A549 (cell line): ENCODE measurements at regions not wholly inside any gene's neighbourhood (a gene's known extent, or its start where the extent isn't known, plus 50 kb on each side); places are given as distances from the start of the nearest gene placed in this dataset.

Source experiments
- ATAC-seq, 2 experiments: fragments of 200-7000 bp in 1 of 2; fragments of >200 bp in 1 of 2; cut with Nextera tagmentation in 1 of 2; cut with Tn5 transposase in 1 of 2; 3 replicates each; pipeline versions ENCODE4 v1.8.0 to v1.9.1; 2018 to 2020; ENCODE audit warnings: mild to moderate bottlenecking in 1 of 2, moderate library complexity in 1 of 2
- CTCF ChIA-PET: fragments of 300-600 bp; sonication (Branson Sonifier 250); formaldehyde crosslinking; extraction: SDS; loops from one replicate; lab custom pipeline; 2021; ENCODE audit warnings: antibody characterized with exemption, inconsistent platforms; lab: Yijun Ruan, JAX
- POLR2A ChIA-PET: fragments of 350-600 bp; formaldehyde crosslinking; extraction: SDS; loops from one replicate; lab custom pipeline; 2021; ENCODE audit warnings: antibody characterized with exemption, inconsistent platforms; lab: Yijun Ruan, JAX
- DNase-seq, 2 experiments: peaks; one replicate each; pipeline versions ENCODE4 v3.0.0 to v3.0.0-alpha.2; 2011 to 2016; ENCODE audit warnings: low read depth in 1 of 2, low spot score in 1 of 2
- FAIRE-seq: peaks from 2 replicates; lab custom pipeline; 2011; peaks lifted over from hg19 to GRCh38; lab: Jason Lieb, UNC
- H3K27ac ChIP-seq, 2 experiments: fragments of >200 bp; sonication (Bioruptor Twin); formaldehyde crosslinking; 3 replicates each; pipeline ENCODE4 v1.5.1; 2016 to 2017
- H3K4me1 ChIP-seq: fragments of >200 bp; sonication (Bioruptor Twin); formaldehyde crosslinking; 3 replicates; pipeline ENCODE4 v1.6.1; 2016
- H3K4me2 ChIP-seq: fragments of >200 bp; sonication (Bioruptor Twin); formaldehyde crosslinking; 3 replicates; pipeline ENCODE4 v1.6.1; 2016
- H3K4me3 ChIP-seq: fragments of >200 bp; sonication (Bioruptor Twin); formaldehyde crosslinking; 3 replicates; pipeline ENCODE4 v1.5.1; 2016
- H3K9me3 ChIP-seq: fragments of >200 bp; sonication (Bioruptor Twin); formaldehyde crosslinking; 3 replicates; pipeline ENCODE4 v1.6.1; 2016
- ATOH8 ChIP-seq: fragments of 250-450 bp; sonication (Bioruptor Pico); IDR thresholded peaks from 2 replicates; pipeline ENCODE4 v1.5.0; 2020; ENCODE audit warnings: low read depth, mild to moderate bottlenecking, moderate library complexity
- BCL3 ChIP-seq: fragments of >200 bp; sonication (Bioruptor Twin); formaldehyde crosslinking; IDR thresholded peaks from 3 replicates; pipeline ENCODE4 v1.6.1; 2016
- BHLHE40 ChIP-seq: IDR thresholded peaks from 2 replicates; pipeline ENCODE4 v1.6.1; 2012; ENCODE audit warnings: low read depth, low read length, inconsistent platforms
- CBX2 ChIP-seq: fragments of 200-600 bp; sonication (generic); IDR thresholded peaks from 2 replicates; pipeline ENCODE4 v1.6.1; 2016; ENCODE audit warnings: low read depth, mild to moderate bottlenecking, borderline replicate concordance
- CEBPB ChIP-seq, 2 experiments: fragments of >200 bp in 1 of 2; sonication (Bioruptor Twin) in 1 of 2; formaldehyde crosslinking in 1 of 2; IDR thresholded peaks; 2 replicates each; pipeline ENCODE4 v1.6.1; 2012 to 2016
- CHD2 ChIP-seq: fragments of 150-350 bp; IDR thresholded peaks from 2 replicates; pipeline ENCODE4 v1.6.1; 2014; ENCODE audit warnings: low read length; ENCODE audit not compliant: partially characterized antibody
- CTCF ChIP-seq: fragments of >200 bp; sonication (Bioruptor Twin); formaldehyde crosslinking; IDR thresholded peaks from 3 replicates; pipeline ENCODE4 v1.5.1; 2016
- E2F6 ChIP-seq: IDR thresholded peaks from 2 replicates; pipeline ENCODE4 v1.6.1; 2012; ENCODE audit warnings: low read depth, borderline replicate concordance
- EHF ChIP-seq: fragments of 250-450 bp; sonication (Bioruptor Pico); IDR thresholded peaks from 2 replicates; pipeline ENCODE4 v1.5.0; 2020; ENCODE audit warnings: mild to moderate bottlenecking
- EP300 ChIP-seq, 2 experiments: fragments of >200 bp; sonication (Bioruptor Twin); formaldehyde crosslinking; IDR thresholded peaks; 2 replicates in 1 of 2; 3 replicates in 1 of 2; pipeline ENCODE4 v1.6.1; 2016 to 2017
- FOXS1 ChIP-seq: fragments of 250-450 bp; sonication (Bioruptor Pico); IDR thresholded peaks from 2 replicates; pipeline ENCODE4 v1.5.0; 2020; ENCODE audit warnings: mild to moderate bottlenecking, moderate library complexity
- HES2 ChIP-seq: fragments of >200 bp; sonication (Bioruptor Twin); formaldehyde crosslinking; IDR thresholded peaks from 2 replicates; pipeline ENCODE4 v1.6.1; 2016
- HMGXB4 ChIP-seq: fragments of 250-450 bp; sonication (Bioruptor Pico); IDR thresholded peaks from 2 replicates; pipeline ENCODE4 v1.5.0; 2021; ENCODE audit warnings: mild to moderate bottlenecking, moderate library complexity, borderline replicate concordance
- HOXA7 ChIP-seq: fragments of 250-450 bp; sonication (Bioruptor Pico); IDR thresholded peaks from 2 replicates; pipeline ENCODE4 v1.5.0; 2020; ENCODE audit warnings: mild to moderate bottlenecking, moderate library complexity
- JUNB ChIP-seq: fragments of >200 bp; sonication (Bioruptor Twin); formaldehyde crosslinking; IDR thresholded peaks from 2 replicates; pipeline ENCODE4 v1.6.1; 2016
- KDM1A ChIP-seq: fragments of 200-600 bp; sonication (generic); IDR thresholded peaks from 2 replicates; pipeline ENCODE4 v1.6.1; 2016; ENCODE audit warnings: low read depth, mild to moderate bottlenecking
- MAFK ChIP-seq: fragments of 450-650 bp; IDR thresholded peaks from 2 replicates; pipeline ENCODE4 v1.6.1; 2014; ENCODE audit not compliant: partially characterized antibody
- MAZ ChIP-seq: fragments of 150-350 bp; IDR thresholded peaks from 2 replicates; pipeline ENCODE4 v1.6.1; 2014; ENCODE audit warnings: antibody characterized with exemption, low read depth, low read length, borderline replicate concordance
- MYC ChIP-seq: IDR thresholded peaks from 2 replicates; pipeline ENCODE4 v1.6.1; 2012; ENCODE audit warnings: mild to moderate bottlenecking, inconsistent platforms, low read length, improper control_type of control experiment, borderline replicate concordance
- NFE2L2 ChIP-seq: fragments of 150-350 bp; conservative IDR thresholded peaks from 2 replicates; pipeline ENCODE4 v1.6.1; 2014; ENCODE audit warnings: low read length
- NPAS2 ChIP-seq: fragments of 250-450 bp; sonication (Bioruptor Pico); IDR thresholded peaks from 2 replicates; pipeline ENCODE4 v1.8.0; 2022; ENCODE audit warnings: mild to moderate bottlenecking, moderate library complexity, borderline replicate concordance
- PHF8 ChIP-seq: fragments of 200-600 bp; sonication (generic); IDR thresholded peaks from 2 replicates; pipeline ENCODE4 v1.6.1; 2016; ENCODE audit warnings: low read depth, mild to moderate bottlenecking, antibody characterized with exemption, moderate library complexity, borderline replicate concordance
- RARB ChIP-seq: fragments of 250-450 bp; sonication (Bioruptor Pico); IDR thresholded peaks from 2 replicates; pipeline ENCODE4 v1.8.0; 2021; ENCODE audit warnings: mild to moderate bottlenecking, moderate library complexity
- RCOR1 ChIP-seq: fragments of 150-350 bp; IDR thresholded peaks from 2 replicates; pipeline ENCODE4 v1.6.1; 2014; ENCODE audit warnings: antibody characterized with exemption, low read length, low read depth
- SMC3 ChIP-seq: fragments of >200 bp; sonication (Bioruptor Twin); formaldehyde crosslinking; IDR thresholded peaks from 3 replicates; pipeline ENCODE4 v1.6.1; 2018; ENCODE audit warnings: inconsistent platforms
- SREBF2 ChIP-seq: fragments of 450-650 bp; IDR thresholded peaks from 2 replicates; pipeline ENCODE4 v1.6.1; 2014; ENCODE audit warnings: mild to moderate bottlenecking, moderate library complexity
- TFCP2L1 ChIP-seq: fragments of 250-450 bp; sonication (Bioruptor Pico); IDR thresholded peaks from 2 replicates; pipeline ENCODE4 v1.5.0; 2021; ENCODE audit warnings: mild to moderate bottlenecking
- ZC3H11A ChIP-seq: fragments of 450-650 bp; IDR thresholded peaks from 2 replicates; pipeline ENCODE4 v1.6.1; 2014; ENCODE audit warnings: antibody characterized with exemption, mild to moderate bottlenecking
- ZNF302 ChIP-seq: fragments of 250-450 bp; sonication (Bioruptor Pico); IDR thresholded peaks from 2 replicates; pipeline ENCODE4 v1.9.0; 2021; ENCODE audit warnings: inconsistent platforms, mild to moderate bottlenecking, moderate library complexity
- WGBS: methylation state at CpG from one replicate; pipeline ENCODE4 v1.1.6; 2017; ENCODE audit errors: missing lambda C conversion rate; 5-methylcytosine and 5-hydroxymethylcytosine counted together

GRCh38 chr3:62939707-62940106 is 64.5 kb upstream of the CADPS start:
- POLR2A ChIA-PET, result no interaction called here
- 41% methylated on average over 8 of the region's 8 CpGs for WGBS
- no peak for FAIRE-seq
- no peak for DNase-seq
- no peak for ATAC-seq
- no peaks in the 10 kb centered on the region for H3K4me1 ChIP-seq
- H3K4me3 ChIP-seq, result no peak overlapping the region
- TF ChIP-seq JUNB (no peak), EP300 (IDR thresholded peaks at IDR 0.05) (no peak), FOXS1 (no peak), HOXA7 (no peak), RCOR1 (no peak), ZC3H11A (no peak)
- TF ChIP-seq, all 56 proteins: peak for 0
- no peak overlapping the region for H3K27ac ChIP-seq
- H3K4me2 ChIP-seq, result no peak overlapping the region
- CTCF ChIA-PET, result no interaction called here
- H3K9me3 ChIP-seq, result no peaks in the 10 kb centered on the region

- peak overlapping the region; percentile 45 for H3K4me2 ChIP-seq
- WGBS, result 2% methylated on average over 8 of the region's 8 CpGs
- POLR2A ChIA-PET, result no interaction called here
- TF ChIP-seq CEBPB (IDR thresholded peaks at IDR 0.05) (no peak), BHLHE40 (no peak), TFCP2L1 (CRISPR knock-in tag) (no peak), HMGXB4 (no peak), CHD2 (no peak), E2F6 (no peak), MAZ (no peak), MAFK (peak; percentile 68), SMC3 (no peak), EHF (CRISPR knock-in tag) (no peak), NFE2L2 (0 out of 2 replicates have a peak, but pooled peaks have one; percentile 23), HES2 (no peak)
- TF ChIP-seq, all 56 proteins: peak for 2
- peak overlapping the region; percentile 13 to 17; a peak in 2 of 6 replicates for H3K27ac ChIP-seq
- DNase-seq (no peak), FAIRE-seq (no peak), ATAC-seq (no peak)
- no peak overlapping the region for H3K4me3 ChIP-seq
- CTCF ChIA-PET, result no interaction called here
- H3K9me3 ChIP-seq, result no peaks in the 10 kb centered on the region
- H3K4me1 ChIP-seq, result no peaks in the 10 kb centered on the region
Measured at GRCh38 chr3:62940771-62941563, 65.8 kb upstream of the CADPS start.

GRCh38 chr3:62942227-62942626 is 67.0 kb upstream of the CADPS start:
- no peak for ATAC-seq
- WGBS, result 12% methylated on average over 3 of the region's 3 CpGs
- CTCF ChIA-PET, result no interaction called here
- Histone ChIP-seq H3K27ac (no peak overlapping the region), H3K4me1 (no peaks in the 10 kb centered on the region), H3K9me3 (no peaks in the 10 kb centered on the region), H3K4me2 (no peak overlapping the region), H3K4me3 (no peak overlapping the region)
- DNase-seq, result no peak
- POLR2A ChIA-PET, result no interaction called here
- FAIRE-seq, result no peak
- TF ChIP-seq BCL3, result no peak
- TF ChIP-seq MYC, result no peak
- TF ChIP-seq MAZ, result no peak
- TF ChIP-seq PHF8, result no peak
- TF ChIP-seq CEBPB (IDR thresholded peaks at IDR 0.05), result no peak
- no peak for TF ChIP-seq RARB (CRISPR knock-in tag)
- TF ChIP-seq SREBF2, result no peak
- TF ChIP-seq NPAS2, result no peak
- TF ChIP-seq ATOH8, result no peak
- TF ChIP-seq KDM1A, result no peak
- no peak for TF ChIP-seq CTCF
- TF ChIP-seq EP300 (IDR thresholded peaks at IDR 0.05), result no peak
- TF ChIP-seq CBX2, result no peak
- TF ChIP-seq ZNF302, result no peak
